Right cardiac atrium (tissue), 5 donors: ENCODE measurements at regions not wholly inside any gene's neighbourhood (a gene's known extent, or its start where the extent isn't known, plus 50 kb on each side); places are given as distances from the start of the nearest gene placed in this dataset.

ENCODE experiments used
- ATAC-seq, 2 donors: fragments of 200-7000 bp; cut with Tn5 transposase; one replicate each; pipeline versions ENCODE4 v1.8.0 to v1.9.1; 2020; ENCODE audit warnings: moderate library complexity in 2 of 2, mild to moderate bottlenecking in 1 of 2
- DNase-seq, 3 donors: peaks; one replicate each; pipeline ENCODE4 v3.0.0-alpha.2; 2020
- H3K27ac ChIP-seq: one replicate; pipeline ENCODE4 v1.5.1; 2013; ENCODE audit warnings: mild to moderate bottlenecking, low read length, control low read depth, moderate library complexity
- H3K27me3 ChIP-seq: one replicate; pipeline ENCODE4 v1.6.1; 2013; ENCODE audit not compliant: control insufficient read depth, insufficient read depth
- H3K4me1 ChIP-seq: one replicate; pipeline ENCODE4 v1.6.1; 2013; ENCODE audit warnings: low read length; ENCODE audit not compliant: control insufficient read depth, insufficient read depth
- H3K4me3 ChIP-seq: one replicate; pipeline ENCODE4 v1.5.1; 2013; ENCODE audit warnings: low read length, control low read depth
- H3K9me3 ChIP-seq: one replicate; pipeline ENCODE4 v1.6.1; 2013; ENCODE audit warnings: low read length; ENCODE audit not compliant: control insufficient read depth
- WGBS: extraction: QIAGEN DNeasy Blood & Tissue Kit; methylation state at CpG from one replicate; pipeline ENCODE4 v1.1.7; 2013; 5-methylcytosine and 5-hydroxymethylcytosine counted together
- intact Hi-C, 4 donors: fragments of 100-400 bp; cut with DNase I; formaldehyde crosslinking; loops; one replicate each; pipeline versions ENCODE4 v1.11.0 to v1.14.0; 2022 to 2023
- donor health status: healthy with polysubstance abuse.
- donor health status: DM: no; HTN: yes; CAD: no.
- donor health status: DM: no; HTN: no; CAD: no.
- donor health status: DM: no; HTN: yes; CAD: no; lungs with severe emphysema.
- donor health status: DM: yes; HTN: yes; CAD: no.

DNA sequence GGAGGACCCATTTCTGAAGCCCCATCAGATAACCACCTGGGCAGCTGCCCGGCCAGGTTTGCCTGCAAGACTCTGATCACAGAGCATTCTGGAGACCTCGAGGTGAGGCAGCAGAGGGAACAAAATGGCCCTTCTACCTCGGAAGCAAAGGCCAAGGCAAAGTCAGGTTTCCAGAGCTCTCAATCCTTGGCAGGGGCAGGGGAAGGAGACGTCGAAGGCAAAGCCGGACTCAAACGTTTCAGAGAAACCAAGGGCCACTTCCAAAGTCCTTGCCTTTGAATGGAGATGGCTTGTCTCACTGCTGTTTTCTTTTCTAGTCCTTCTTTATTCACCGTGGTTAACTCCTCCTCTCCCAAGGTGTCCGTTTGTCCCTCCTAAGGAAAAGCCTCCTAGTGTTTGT, 355.3 kb downstream of the SOX9 start:
- no peak overlapping the region for H3K27ac ChIP-seq
- no peak overlapping the region for H3K4me3 ChIP-seq
- intact Hi-C loops, result no loop called here
- H3K27me3 ChIP-seq, result no peaks in the 10 kb centered on the region
- DNase-seq (no peak), ATAC-seq (no peak)
- WGBS, result 49% methylated on average over 9 of the region's 9 CpGs
- H3K9me3 ChIP-seq, result no peaks in the 10 kb centered on the region
- no peaks in the 10 kb centered on the region for H3K4me1 ChIP-seq

DNA sequence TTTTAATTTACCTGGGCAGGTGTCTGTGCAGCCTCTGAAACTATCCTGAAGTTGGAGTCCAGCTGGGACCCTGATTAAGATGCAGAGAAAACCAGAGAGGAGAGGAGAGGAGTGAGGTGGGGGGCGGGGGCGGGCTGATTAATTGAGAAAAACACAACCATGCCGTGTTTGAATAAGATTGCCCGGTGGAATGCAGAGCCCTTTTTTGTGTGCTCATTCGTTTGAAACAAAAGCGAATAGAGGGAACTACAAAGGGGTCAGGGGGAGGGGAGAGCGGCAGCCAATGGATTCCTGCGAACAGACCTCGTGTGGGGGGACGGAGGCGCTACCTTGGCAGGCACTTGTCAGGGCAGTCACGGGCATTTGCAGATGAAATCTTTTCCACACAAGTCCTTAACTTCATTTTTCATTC, 355.8 kb downstream of the SOX9 start:
- H3K9me3 ChIP-seq, result no peaks in the 10 kb centered on the region
- WGBS, result 18% methylated on average over 12 of the region's 12 CpGs
- H3K27ac ChIP-seq, result no peak overlapping the region
- no peaks in the 10 kb centered on the region for H3K4me1 ChIP-seq
- no peaks in the 10 kb centered on the region for H3K27me3 ChIP-seq
- ATAC-seq, result no peak
- DNase-seq, result no peak
- no peak overlapping the region for H3K4me3 ChIP-seq
- intact Hi-C loops, result no loop called here

DNA sequence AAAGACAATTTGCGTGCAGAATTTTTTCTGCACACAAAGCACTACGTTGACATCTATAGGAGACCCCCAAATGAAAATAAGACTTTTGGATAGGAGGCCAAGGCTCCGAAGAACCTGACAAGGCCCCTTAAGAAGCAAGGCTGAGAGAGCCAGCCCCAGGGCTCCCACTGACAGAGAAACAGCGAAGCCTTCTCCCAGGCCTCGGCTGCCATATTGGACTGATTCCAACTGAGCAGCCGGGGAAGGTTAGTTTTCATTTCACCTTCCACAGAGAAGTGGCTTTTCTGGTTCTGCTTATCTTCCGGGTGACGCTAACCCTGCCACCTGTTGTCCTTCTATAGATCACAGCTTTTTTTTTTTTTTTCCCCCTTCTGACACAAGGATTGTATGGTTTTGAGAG, 356.7 kb downstream of the SOX9 start:
- 70% methylated on average over 8 of the region's 8 CpGs for WGBS
- intact Hi-C loops, result no loop called here
- Histone ChIP-seq H3K27ac (no peak overlapping the region), H3K27me3 (no peaks in the 10 kb centered on the region), H3K9me3 (no peaks in the 10 kb centered on the region), H3K4me3 (no peak overlapping the region), H3K4me1 (no peaks in the 10 kb centered on the region)
- ATAC-seq, result no peak
- no peak for DNase-seq

DNA sequence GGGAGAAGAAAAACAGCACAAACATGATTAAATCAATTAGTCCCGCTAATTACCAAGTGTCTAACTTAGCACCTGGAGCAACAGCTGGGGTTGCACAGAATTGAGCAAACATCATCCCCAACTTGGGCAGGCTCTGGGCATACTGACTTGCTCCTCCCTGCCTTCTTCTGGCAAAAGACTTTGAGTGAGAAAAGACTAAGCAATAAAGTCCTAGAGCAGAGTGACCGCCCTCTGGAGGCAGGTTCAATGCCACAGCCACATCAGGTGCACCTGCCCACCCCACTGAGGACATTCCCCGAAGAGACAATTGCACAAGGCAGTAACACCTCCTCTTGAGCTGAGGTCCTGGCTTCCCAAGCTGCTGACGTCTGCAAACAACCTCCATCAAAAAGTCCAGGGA, 358.3 kb downstream of the SOX9 start:
- 83% methylated on average over 4 of the region's 4 CpGs for WGBS
- DNase-seq (no peak), ATAC-seq (no peak)
- Histone ChIP-seq H3K4me1 (no peaks in the 10 kb centered on the region), H3K27ac (no peak overlapping the region), H3K4me3 (no peak overlapping the region), H3K27me3 (no peaks in the 10 kb centered on the region), H3K9me3 (no peaks in the 10 kb centered on the region)
- intact Hi-C loops, result no loop called here

DNA sequence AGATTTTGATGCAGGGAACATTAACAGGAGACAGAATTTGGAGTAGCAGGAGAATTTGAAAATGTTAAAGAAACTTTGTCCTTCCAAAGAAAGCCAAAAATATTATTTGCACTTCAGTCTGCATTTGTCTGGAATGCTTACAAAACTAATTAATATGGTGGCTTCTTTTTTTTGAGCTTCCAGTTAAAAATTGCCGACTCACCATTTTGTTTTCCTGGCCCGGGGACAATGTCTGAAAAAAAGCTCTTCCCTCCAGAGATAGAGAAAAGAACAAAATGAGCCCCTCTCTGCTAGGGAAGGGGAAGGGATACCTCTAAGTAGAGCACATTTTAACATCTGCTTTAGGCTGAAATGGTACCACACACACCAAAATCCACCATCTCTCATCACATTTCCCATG, 360.8 kb downstream of the SOX9 start:
- Histone ChIP-seq H3K4me3 (no peak overlapping the region), H3K4me1 (no peaks in the 10 kb centered on the region), H3K9me3 (no peaks in the 10 kb centered on the region), H3K27ac (no peak overlapping the region), H3K27me3 (no peaks in the 10 kb centered on the region)
- intact Hi-C loops, result no loop called here
- ATAC-seq (no peak), DNase-seq (no peak)
- 71% methylated on average over 2 of the region's 2 CpGs for WGBS

DNA sequence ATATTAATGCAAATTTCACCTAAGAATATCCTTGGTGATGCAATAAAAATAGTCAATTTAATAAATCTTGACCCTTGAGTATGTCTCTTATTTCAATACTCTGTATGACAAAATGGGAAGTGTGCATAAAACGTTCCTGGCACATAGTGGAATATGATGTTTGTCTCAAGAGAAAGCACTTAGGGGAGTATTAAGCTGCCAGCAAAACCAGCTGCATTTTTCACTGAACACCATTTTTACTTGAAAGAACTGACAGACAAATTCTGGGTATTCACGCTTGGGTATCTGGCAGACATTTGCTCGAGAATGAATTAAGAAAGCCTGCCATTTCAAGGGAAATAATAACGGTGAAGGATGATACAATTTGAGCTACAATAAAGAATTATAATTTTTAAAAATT, 364.8 kb downstream of the SOX9 start:
- Histone ChIP-seq H3K4me1 (no peaks in the 10 kb centered on the region), H3K9me3 (no peaks in the 10 kb centered on the region), H3K27me3 (no peaks in the 10 kb centered on the region), H3K4me3 (no peak overlapping the region), H3K27ac (no peak overlapping the region)
- WGBS, result 57% methylated on average over 4 of the region's 4 CpGs
- ATAC-seq, result no peak
- no peak for DNase-seq
- intact Hi-C loops, result no loop called here

DNA sequence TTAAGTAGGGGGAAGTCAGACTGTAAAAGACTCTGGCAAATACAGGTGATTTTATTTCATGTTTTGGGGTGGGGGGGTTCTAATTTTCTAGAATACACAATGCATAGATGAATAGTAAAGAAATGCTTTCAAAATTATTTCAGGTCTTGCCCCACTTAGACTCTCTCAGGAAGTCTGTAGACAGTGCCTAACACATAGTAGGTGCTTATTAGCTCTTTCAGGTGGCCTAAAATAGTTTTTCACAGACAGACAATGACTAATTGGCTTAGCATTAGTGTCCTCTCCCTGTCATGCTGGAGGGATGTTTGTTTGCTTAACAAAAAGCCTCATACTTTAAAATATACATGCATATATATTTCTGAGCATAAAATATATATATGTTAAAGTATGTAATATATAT, 366.0 kb downstream of the SOX9 start:
- DNase-seq (no peak), ATAC-seq (no peak)
- Histone ChIP-seq H3K4me1 (no peaks in the 10 kb centered on the region), H3K9me3 (no peaks in the 10 kb centered on the region), H3K27ac (no peak overlapping the region), H3K4me3 (no peak overlapping the region), H3K27me3 (no peaks in the 10 kb centered on the region)
- intact Hi-C loops, result no loop called here

DNA sequence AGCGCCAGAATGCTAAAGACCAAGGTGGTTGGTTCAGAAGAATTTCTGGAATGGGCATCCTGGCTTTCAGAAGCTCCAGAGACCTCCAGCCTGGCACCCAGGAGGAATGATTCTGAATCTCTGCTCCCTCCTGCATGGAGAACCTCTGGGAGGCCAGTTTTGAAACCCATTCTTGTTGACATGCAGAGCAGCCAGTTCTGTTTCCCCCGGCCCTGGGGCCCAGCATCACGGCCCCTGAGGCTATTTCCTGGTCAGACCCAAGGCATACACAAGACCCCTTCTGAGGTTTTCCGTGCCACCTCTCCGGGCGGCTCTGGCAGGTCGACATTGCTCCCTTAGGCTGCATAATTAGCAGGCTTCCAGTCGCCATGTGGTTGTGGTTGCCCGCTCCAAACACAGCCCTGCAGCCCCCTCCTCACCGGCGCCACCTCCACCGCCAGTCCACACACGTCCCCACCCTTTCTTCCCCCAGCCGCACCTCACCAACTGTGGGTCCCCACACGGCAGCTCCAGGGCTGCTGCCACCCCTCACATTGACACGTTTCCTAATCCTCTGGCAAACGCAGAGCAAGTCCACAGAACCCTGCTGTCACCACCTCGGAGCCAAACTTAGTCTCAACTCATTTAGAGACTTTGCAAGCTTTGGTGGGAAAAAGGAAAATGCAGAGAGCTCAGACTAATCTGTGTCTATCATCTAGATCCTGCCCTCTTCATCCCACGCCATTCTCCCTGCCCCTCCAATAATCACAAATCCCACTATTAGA, 367.1 kb downstream of the SOX9 start:
- whole genome bisulfite sequencing, result 69% methylated on average over 19 of the region's 19 CpGs
- Histone ChIP-seq H3K9me3 (no peaks in the 10 kb centered on the region), H3K27ac (no peak overlapping the region), H3K4me3 (no peak overlapping the region), H3K4me1 (no peaks in the 10 kb centered on the region), H3K27me3 (no peaks in the 10 kb centered on the region)
- no peak for ATAC-seq
- no peak for DNase-seq
- intact Hi-C loops, result no loop called here

DNA sequence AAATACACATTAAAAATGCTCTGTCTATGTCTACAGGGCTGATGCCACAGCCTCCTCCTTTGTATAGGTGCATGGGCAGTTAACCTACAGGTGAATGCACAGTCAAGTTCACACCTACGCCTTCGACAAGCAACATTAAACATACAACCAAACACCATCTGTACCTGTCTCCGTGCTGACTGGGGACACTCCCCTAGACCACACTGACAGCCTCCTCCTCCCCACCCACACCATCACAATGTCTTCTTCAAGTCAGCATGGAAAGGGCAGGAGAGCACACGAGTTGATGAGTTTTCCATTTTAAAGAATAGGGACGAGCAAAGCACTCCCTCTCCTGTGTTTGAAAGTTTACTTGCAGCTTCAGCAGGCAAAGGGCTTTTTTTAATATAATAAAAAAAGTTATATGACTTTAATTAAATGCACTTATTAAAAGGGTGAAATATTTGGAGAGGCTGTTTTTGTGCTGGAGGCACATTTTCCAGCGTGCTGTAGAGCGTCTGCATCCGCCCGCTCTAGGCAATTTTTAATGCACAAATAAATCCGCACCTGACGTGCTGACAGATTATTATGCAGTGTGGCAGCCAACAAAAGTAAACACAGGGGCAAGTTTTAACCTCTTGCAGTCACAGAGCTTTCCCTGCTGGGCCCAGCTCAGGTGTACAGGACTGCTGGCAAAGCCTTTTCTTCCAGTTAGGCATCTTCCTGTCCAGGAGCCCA, 367.9 kb downstream of the SOX9 start:
- Histone ChIP-seq H3K4me1 (no peaks in the 10 kb centered on the region), H3K9me3 (no peaks in the 10 kb centered on the region), H3K27me3 (no peaks in the 10 kb centered on the region), H3K4me3 (no peak overlapping the region), H3K27ac (no peak overlapping the region)
- intact Hi-C loops, result no loop called here
- ATAC-seq (no peak), DNase-seq (no peak)
- 74% methylated on average over 11 of the region's 11 CpGs for WGBS

DNA sequence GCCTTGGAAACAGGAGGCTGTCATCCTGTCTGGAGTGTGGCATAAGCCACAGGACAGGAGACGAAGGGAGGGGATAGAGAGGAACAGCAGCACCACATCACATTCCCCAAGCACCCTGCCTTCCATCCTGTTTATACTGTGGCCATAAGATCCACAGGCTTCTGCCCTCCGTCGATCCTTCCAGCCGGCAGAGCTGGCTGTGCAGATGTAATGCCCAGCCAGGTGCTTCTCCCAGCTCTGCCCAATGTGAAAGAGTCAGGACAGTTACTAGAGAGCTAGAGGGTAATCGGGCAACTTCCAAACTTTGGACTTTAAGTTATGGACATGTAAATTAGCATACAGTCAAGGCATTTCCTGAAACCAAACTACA, 368.4 kb downstream of the SOX9 start:
- WGBS, result 67% methylated on average over 5 of the region's 5 CpGs
- H3K4me1 ChIP-seq, result no peaks in the 10 kb centered on the region
- no peak overlapping the region for H3K27ac ChIP-seq
- H3K4me3 ChIP-seq, result no peak overlapping the region
- DNase-seq (no peak), ATAC-seq (no peak)
- intact Hi-C loops, result no loop called here
- H3K27me3 ChIP-seq, result no peaks in the 10 kb centered on the region
- H3K9me3 ChIP-seq, result no peaks in the 10 kb centered on the region

DNA sequence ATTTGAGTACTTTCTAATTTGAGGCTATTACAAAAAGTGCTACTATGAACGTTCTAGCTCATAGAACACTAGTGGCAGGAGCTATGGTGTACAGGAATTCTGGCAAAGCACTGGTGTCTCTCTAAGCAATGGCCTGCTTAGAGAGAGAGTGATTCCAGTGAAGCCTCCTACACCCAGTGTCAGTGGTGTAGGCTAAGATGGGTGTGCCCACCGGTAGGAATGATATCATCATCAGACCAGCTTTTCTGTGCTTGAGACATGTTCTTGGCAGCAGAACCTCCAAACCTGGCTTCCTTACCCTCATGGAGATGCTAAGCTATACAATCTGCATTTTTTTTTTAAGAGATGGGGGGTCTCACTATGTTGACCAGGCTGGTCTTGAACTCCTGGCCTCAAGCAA, 370.3 kb downstream of the SOX9 start:
- intact Hi-C loops, result no loop called here
- Histone ChIP-seq H3K4me1 (no peaks in the 10 kb centered on the region), H3K27ac (no peak overlapping the region), H3K27me3 (no peaks in the 10 kb centered on the region), H3K9me3 (no peaks in the 10 kb centered on the region), H3K4me3 (no peak overlapping the region)
- DNase-seq, result no peak
- ATAC-seq, result no peak
- WGBS, result 76% methylated on average over 2 of the region's 2 CpGs

DNA sequence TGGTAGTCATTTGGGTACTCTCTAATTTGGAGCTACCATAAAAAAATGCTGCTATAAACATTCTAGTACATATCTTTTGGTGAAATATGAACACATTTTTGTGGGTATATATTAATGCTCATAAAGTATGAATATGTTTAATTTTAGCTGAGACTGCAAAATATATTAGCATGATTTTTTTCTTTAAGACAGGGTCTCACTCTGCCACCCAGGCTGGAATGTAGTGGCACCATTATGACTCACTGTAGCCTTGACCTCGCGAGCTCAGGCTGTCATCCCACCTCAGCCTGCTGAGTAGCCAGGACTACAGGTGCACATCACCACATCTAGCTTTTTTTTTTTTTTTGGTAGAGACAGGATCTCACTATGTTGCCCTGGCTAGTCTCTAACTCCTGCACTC, 371.7 kb downstream of the SOX9 start:
- Histone ChIP-seq H3K4me3 (no peak overlapping the region), H3K27me3 (no peaks in the 10 kb centered on the region), H3K9me3 (no peaks in the 10 kb centered on the region), H3K4me1 (no peaks in the 10 kb centered on the region), H3K27ac (no peak overlapping the region)
- no peak for DNase-seq
- 98% methylated on average over 2 of the region's 2 CpGs for WGBS
- intact Hi-C loops, result no loop called here
- ATAC-seq, result no peak
